K562 (cell line): ENCODE measurements at regions not wholly inside any gene's neighbourhood (a gene's known extent, or its start where the extent isn't known, plus 50 kb on each side); places are given as distances from the start of the nearest gene placed in this dataset.

Source experiments
- ATAC-seq: fragments of 200-7000 bp; cut with Tn5 transposase; 3 replicates; pipeline ENCODE4 v1.9.1; 2020; ENCODE audit warnings: moderate library complexity
- BruUV-seq: library from RNA; stranded (reverse); fragments of 400-500 nt; replicated peaks from 2 replicates; lab custom pipeline; 2021; lab: Mats Ljungman, UMichigan
- CTCF ChIA-PET: fragments of 300-600 bp; formaldehyde crosslinking; extraction: SDS; loops from one replicate; lab custom pipeline; 2021; ENCODE audit warnings: low intra/inter-chr PET ratio; lab: Yijun Ruan, JAX
- POLR2A ChIA-PET: fragments of 300-600, 350-650 bp; sonication (Branson Sonifier 250); formaldehyde crosslinking; extraction: SDS; loops from one replicate; lab custom pipeline; 2021; ENCODE audit warnings: antibody characterized with exemption, inconsistent platforms; lab: Yijun Ruan, JAX
- DNase-seq, 4 experiments: peaks; one replicate each; pipeline versions ENCODE4 v3.0.0 to v3.0.0-alpha.2; 2011 to 2018; ENCODE audit warnings: low spot score in 3 of 4, mixed read lengths in 3 of 4; ENCODE audit errors: extremely low read depth in 1 of 4
- FAIRE-seq: peaks from 2 replicates; lab custom pipeline; 2011; peaks lifted over from hg19 to GRCh38; lab: Jason Lieb, UNC
- H2AFZ ChIP-seq: 2 replicates; pipeline ENCODE4 v1.6.0; 2011; ENCODE audit warnings: low read depth, low read length, control low read depth, inconsistent platforms
- H3K27ac ChIP-seq: fragments of 200-600 bp; 3 replicates; pipeline ENCODE4 v1.8.0; 2011; ENCODE audit warnings: low read depth, mild to moderate bottlenecking, control low read depth, inconsistent platforms, low read length, moderate library complexity, mixed read lengths; ENCODE audit errors: extremely low read depth
- H3K27me3 ChIP-seq, 2 experiments: fragments of 300-600 bp in 1 of 2; 2 replicates in 1 of 2; 3 replicates in 1 of 2; pipeline versions ENCODE4 v1.6.0 to v1.8.0; 2011; ENCODE audit warnings: inconsistent platforms in 2 of 2, low read length in 2 of 2, mild to moderate bottlenecking in 1 of 2, mixed read lengths in 1 of 2, moderate library complexity in 1 of 2; ENCODE audit not compliant: control insufficient read depth in 2 of 2, insufficient read depth in 2 of 2
- H3K36me3 ChIP-seq: fragments of 300-600 bp; 3 replicates; pipeline ENCODE4 v1.8.0; 2011; ENCODE audit warnings: mild to moderate bottlenecking, low read length, inconsistent platforms; ENCODE audit not compliant: control insufficient read depth, insufficient read depth
- H3K4me1 ChIP-seq, 2 experiments: fragments of 200-600 bp in 1 of 2; replicated peaks in 1 of 2; 2 replicates in 1 of 2; 3 replicates in 1 of 2; pipeline versions ENCODE4 v1.5.1 to v1.8.0; 2011; ENCODE audit warnings: inconsistent platforms in 2 of 2, low read length in 2 of 2, mild to moderate bottlenecking in 1 of 2, mixed read lengths in 1 of 2, moderate library complexity in 1 of 2; ENCODE audit not compliant: control insufficient read depth in 2 of 2, insufficient read depth in 2 of 2
- H3K4me2 ChIP-seq: 2 replicates; pipeline ENCODE4 v1.6.1; 2011; ENCODE audit warnings: low read length, control low read depth, inconsistent platforms, mixed read lengths; ENCODE audit not compliant: insufficient read depth
- H3K4me3 ChIP-seq: fragments of 200-600 bp; sonication (generic), shearing (Covaris generic); 2 replicates; pipeline ENCODE4 v1.5.1; 2016; ENCODE audit warnings: control low read depth, inconsistent platforms
- H3K79me2 ChIP-seq: fragments of 200-600 bp; 3 replicates; pipeline ENCODE4 v1.8.0; 2011; ENCODE audit warnings: low read length, inconsistent platforms; ENCODE audit not compliant: control insufficient read depth, insufficient read depth
- H3K9ac ChIP-seq, 2 experiments: 2 replicates each; pipeline versions ENCODE4 v1.6.0 to v1.6.1; 2011; ENCODE audit warnings: low read depth in 2 of 2, low read length in 2 of 2, control low read depth in 1 of 2, inconsistent platforms in 1 of 2, mild to moderate bottlenecking in 1 of 2, mixed read lengths in 1 of 2; ENCODE audit not compliant: insufficient read depth in 1 of 2
- H3K9me1 ChIP-seq: one replicate; pipeline ENCODE4 v1.6.0; 2011; ENCODE audit warnings: inconsistent platforms, mild to moderate bottlenecking, low read length, moderate library complexity; ENCODE audit not compliant: control insufficient read depth, insufficient read depth
- H3K9me3 ChIP-seq: replicated peaks from 2 replicates; pipeline ENCODE4 v1.5.1; 2011; ENCODE audit warnings: low read depth, low read length, inconsistent platforms; ENCODE audit not compliant: control insufficient read depth, insufficient read depth
- H4K20me1 ChIP-seq: replicated peaks from 2 replicates; pipeline ENCODE4 v1.6.1; 2011; ENCODE audit warnings: low read length, inconsistent platforms, mixed read lengths; ENCODE audit not compliant: control insufficient read depth, insufficient read depth
- HNRNPK ChIP-seq: fragments of 200-400 bp; formaldehyde crosslinking; IDR thresholded peaks from one replicate; pipeline ENCODE4 v1.6.1; 2018; ENCODE audit warnings: mild to moderate bottlenecking, low read depth, low read length; ENCODE audit not compliant: poor library complexity, severe bottlenecking
- HOXB6 ChIP-seq: fragments of 250-450 bp; sonication (Bioruptor Pico); IDR thresholded peaks from 2 replicates; pipeline ENCODE4 v1.5.1; 2022; ENCODE audit warnings: mild to moderate bottlenecking, borderline replicate concordance
- MCM7 ChIP-seq, 2 experiments: fragments of 450-650 bp; IDR thresholded peaks; 2 replicates each; pipeline ENCODE4 v1.6.1; 2016 to 2018
- NUFIP1 ChIP-seq: fragments of 450-650 bp; IDR thresholded peaks from 2 replicates; pipeline ENCODE4 v1.6.1; 2018; ENCODE audit not compliant: partially characterized antibody
- XRCC4 ChIP-seq: IDR thresholded peaks from one replicate; pipeline ENCODE4 v1.6.1; 2011; ENCODE audit not compliant: insufficient read depth, insufficient read length; ENCODE audit errors: extremely low read depth
- ZNF253 ChIP-seq: fragments of 250-450 bp; sonication (Bioruptor Pico); conservative IDR thresholded peaks from 2 replicates; pipeline ENCODE4 v1.6.1; 2021; ENCODE audit warnings: mild to moderate bottlenecking
- WGBS: fragments of 100-300 bp; shearing (Covaris generic); methylation state at CpG from one replicate; pipeline ENCODE4 v1.1.6; 2016; ENCODE audit warnings: low coverage, mixed read lengths; ENCODE audit not compliant: insufficient coverage; ENCODE audit errors: missing lambda C conversion rate; 5-methylcytosine and 5-hydroxymethylcytosine counted together
- in situ Hi-C: fragments of 300-500 bp; cut with MboI; formaldehyde crosslinking; loops from 4 replicates; pipeline ENCODE4 v1.15.0; 2018; ENCODE audit warnings: inconsistent platforms, mixed read lengths
- intact Hi-C: fragments of 100-400 bp; cut with micrococcal nuclease; formaldehyde crosslinking; loops from 2 replicates; pipeline ENCODE4 v1.14.2; 2022
- TF ChIP-seq, protein P1 (sequence below): sonication (generic); formaldehyde crosslinking; IDR thresholded peaks from 2 replicates; pipeline ENCODE4 v1.9.0; 2022; ENCODE audit warnings: mild to moderate bottlenecking, missing genetic modification reagents
- TF ChIP-seq, protein P2 (sequence below): fragments of 200-600 bp; sonication (generic); IDR thresholded peaks from one replicate; pipeline ENCODE4 v1.6.1; 2012; ENCODE audit warnings: mild to moderate bottlenecking, low read depth, low read length, inconsistent platforms

DNA sequence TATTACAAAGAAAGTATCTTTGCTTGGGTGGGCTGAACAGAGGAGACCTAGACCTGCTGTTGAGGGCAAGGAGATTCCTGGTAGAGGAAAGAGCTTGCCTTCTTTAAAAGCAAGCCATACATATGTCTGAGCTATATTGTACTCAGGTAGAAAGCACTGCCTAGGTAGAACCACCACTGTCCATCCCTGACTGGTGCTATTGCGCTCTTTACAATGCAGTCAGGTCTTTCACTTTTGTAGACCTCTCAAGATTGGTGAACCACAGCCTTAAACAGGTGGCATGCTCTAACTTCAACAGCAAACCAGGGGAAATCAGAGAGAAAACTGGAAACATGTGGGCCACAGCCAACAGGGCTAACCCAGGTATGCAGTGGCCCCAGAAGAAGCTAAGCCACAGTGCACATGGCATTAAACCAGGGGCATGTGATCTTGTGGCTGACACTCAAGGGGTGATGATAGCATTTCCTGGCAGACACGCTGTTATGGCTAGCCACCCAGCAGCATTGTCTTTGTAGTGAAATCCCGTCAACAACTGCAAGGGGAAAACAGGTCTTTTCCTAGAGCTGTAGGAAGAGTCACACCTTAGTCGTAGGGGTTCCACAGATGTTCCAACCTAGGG, 253.9 kb upstream of the PCSK5 start:
- no peaks in the 10 kb centered on the region for H4K20me1 ChIP-seq
- H3K4me2 ChIP-seq: no peak overlapping the region
- in situ Hi-C loops (no loop called here), intact Hi-C loops (no loop called here)
- 0% methylated on average over 4 of the region's 4 CpGs for WGBS
- H3K9me3 ChIP-seq: no peaks in the 10 kb centered on the region
- H2AFZ ChIP-seq: no peak overlapping the region
- H3K4me3 ChIP-seq: no peak overlapping the region
- no peaks in the 10 kb centered on the region for H3K36me3 ChIP-seq
- H3K27me3 ChIP-seq: no peaks in the 10 kb centered on the region
- ChIA-PET CTCF (no interaction called here), POLR2A (no interaction called here)
- no peak for DNase-seq
- no peak for ATAC-seq
- BruUV-seq: no TSS peak
- FAIRE-seq: no peak
- no peaks in the 10 kb centered on the region for H3K79me2 ChIP-seq
- H3K27ac ChIP-seq: no peak overlapping the region
- no peak overlapping the region for H3K9ac ChIP-seq
- no peaks in the 10 kb centered on the region for H3K4me1 ChIP-seq
- H3K9me1 ChIP-seq: no peaks in the 10 kb centered on the region
- TF ChIP-seq ZNF253 (CRISPR knock-in tag) (no peak), NUFIP1 (no peak), HNRNPK (no peak), MCM7 (IDR thresholded peaks at IDR 0.05) (no peak), HOXB6 (CRISPR knock-in tag) (no peak), XRCC4 (no peak)
- TF ChIP-seq, protein P1, sequence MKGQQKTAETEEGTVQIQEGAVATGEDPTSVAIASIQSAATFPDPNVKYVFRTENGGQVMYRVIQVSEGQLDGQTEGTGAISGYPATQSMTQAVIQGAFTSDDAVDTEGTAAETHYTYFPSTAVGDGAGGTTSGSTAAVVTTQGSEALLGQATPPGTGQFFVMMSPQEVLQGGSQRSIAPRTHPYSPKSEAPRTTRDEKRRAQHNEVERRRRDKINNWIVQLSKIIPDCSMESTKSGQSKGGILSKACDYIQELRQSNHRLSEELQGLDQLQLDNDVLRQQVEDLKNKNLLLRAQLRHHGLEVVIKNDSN (CRISPR knock-in tag): no peak
- TF ChIP-seq, protein P2, sequence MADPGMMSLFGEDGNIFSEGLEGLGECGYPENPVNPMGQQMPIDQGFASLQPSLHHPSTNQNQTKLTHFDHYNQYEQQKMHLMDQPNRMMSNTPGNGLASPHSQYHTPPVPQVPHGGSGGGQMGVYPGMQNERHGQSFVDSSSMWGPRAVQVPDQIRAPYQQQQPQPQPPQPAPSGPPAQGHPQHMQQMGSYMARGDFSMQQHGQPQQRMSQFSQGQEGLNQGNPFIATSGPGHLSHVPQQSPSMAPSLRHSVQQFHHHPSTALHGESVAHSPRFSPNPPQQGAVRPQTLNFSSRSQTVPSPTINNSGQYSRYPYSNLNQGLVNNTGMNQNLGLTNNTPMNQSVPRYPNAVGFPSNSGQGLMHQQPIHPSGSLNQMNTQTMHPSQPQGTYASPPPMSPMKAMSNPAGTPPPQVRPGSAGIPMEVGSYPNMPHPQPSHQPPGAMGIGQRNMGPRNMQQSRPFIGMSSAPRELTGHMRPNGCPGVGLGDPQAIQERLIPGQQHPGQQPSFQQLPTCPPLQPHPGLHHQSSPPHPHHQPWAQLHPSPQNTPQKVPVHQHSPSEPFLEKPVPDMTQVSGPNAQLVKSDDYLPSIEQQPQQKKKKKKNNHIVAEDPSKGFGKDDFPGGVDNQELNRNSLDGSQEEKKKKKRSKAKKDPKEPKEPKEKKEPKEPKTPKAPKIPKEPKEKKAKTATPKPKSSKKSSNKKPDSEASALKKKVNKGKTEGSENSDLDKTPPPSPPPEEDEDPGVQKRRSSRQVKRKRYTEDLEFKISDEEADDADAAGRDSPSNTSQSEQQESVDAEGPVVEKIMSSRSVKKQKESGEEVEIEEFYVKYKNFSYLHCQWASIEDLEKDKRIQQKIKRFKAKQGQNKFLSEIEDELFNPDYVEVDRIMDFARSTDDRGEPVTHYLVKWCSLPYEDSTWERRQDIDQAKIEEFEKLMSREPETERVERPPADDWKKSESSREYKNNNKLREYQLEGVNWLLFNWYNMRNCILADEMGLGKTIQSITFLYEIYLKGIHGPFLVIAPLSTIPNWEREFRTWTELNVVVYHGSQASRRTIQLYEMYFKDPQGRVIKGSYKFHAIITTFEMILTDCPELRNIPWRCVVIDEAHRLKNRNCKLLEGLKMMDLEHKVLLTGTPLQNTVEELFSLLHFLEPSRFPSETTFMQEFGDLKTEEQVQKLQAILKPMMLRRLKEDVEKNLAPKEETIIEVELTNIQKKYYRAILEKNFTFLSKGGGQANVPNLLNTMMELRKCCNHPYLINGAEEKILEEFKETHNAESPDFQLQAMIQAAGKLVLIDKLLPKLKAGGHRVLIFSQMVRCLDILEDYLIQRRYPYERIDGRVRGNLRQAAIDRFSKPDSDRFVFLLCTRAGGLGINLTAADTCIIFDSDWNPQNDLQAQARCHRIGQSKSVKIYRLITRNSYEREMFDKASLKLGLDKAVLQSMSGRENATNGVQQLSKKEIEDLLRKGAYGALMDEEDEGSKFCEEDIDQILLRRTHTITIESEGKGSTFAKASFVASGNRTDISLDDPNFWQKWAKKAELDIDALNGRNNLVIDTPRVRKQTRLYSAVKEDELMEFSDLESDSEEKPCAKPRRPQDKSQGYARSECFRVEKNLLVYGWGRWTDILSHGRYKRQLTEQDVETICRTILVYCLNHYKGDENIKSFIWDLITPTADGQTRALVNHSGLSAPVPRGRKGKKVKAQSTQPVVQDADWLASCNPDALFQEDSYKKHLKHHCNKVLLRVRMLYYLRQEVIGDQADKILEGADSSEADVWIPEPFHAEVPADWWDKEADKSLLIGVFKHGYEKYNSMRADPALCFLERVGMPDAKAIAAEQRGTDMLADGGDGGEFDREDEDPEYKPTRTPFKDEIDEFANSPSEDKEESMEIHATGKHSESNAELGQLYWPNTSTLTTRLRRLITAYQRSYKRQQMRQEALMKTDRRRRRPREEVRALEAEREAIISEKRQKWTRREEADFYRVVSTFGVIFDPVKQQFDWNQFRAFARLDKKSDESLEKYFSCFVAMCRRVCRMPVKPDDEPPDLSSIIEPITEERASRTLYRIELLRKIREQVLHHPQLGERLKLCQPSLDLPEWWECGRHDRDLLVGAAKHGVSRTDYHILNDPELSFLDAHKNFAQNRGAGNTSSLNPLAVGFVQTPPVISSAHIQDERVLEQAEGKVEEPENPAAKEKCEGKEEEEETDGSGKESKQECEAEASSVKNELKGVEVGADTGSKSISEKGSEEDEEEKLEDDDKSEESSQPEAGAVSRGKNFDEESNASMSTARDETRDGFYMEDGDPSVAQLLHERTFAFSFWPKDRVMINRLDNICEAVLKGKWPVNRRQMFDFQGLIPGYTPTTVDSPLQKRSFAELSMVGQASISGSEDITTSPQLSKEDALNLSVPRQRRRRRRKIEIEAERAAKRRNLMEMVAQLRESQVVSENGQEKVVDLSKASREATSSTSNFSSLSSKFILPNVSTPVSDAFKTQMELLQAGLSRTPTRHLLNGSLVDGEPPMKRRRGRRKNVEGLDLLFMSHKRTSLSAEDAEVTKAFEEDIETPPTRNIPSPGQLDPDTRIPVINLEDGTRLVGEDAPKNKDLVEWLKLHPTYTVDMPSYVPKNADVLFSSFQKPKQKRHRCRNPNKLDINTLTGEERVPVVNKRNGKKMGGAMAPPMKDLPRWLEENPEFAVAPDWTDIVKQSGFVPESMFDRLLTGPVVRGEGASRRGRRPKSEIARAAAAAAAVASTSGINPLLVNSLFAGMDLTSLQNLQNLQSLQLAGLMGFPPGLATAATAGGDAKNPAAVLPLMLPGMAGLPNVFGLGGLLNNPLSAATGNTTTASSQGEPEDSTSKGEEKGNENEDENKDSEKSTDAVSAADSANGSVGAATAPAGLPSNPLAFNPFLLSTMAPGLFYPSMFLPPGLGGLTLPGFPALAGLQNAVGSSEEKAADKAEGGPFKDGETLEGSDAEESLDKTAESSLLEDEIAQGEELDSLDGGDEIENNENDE: no peak
